ENCODE measurements at regions not wholly inside any gene's neighbourhood (a gene's known extent, or its start where the extent isn't known, plus 50 kb on each side); places are given as distances from the start of the nearest gene placed in this dataset.

- DNase-seq = no peak
Observed at GRCh38 chr4:75102787-75103085, 169.8 kb downstream of the PARM1 start.

- no peak for DNase-seq
Observed at GRCh38 chr4:75101906-75102786, 169.2 kb downstream of the PARM1 start.
